GM12892 (cell line): ENCODE measurements at regions not wholly inside any gene's neighbourhood (a gene's known extent, or its start where the extent isn't known, plus 50 kb on each side); places are given as distances from the start of the nearest gene placed in this dataset.

Experiments
- DNase-seq: peaks from one replicate; pipeline ENCODE4 v3.0.0; 2011; ENCODE audit not compliant: insufficient read length
- FAIRE-seq: peaks from 2 replicates; lab custom pipeline; 2011; peaks lifted over from hg19 to GRCh38; lab: Jason Lieb, UNC
- POLR2A ChIP-seq: IDR thresholded peaks from 2 replicates; pipeline ENCODE4 v1.6.1; 2011; ENCODE audit warnings: low read depth, low read length, control low read depth
- POLR2AphosphoS5 ChIP-seq: IDR thresholded peaks from 2 replicates; pipeline ENCODE4 v1.6.1; 2011; ENCODE audit warnings: low read depth, low read length, control low read depth
- TAF1 ChIP-seq: IDR thresholded peaks from 2 replicates; pipeline ENCODE4 v1.6.1; 2011; ENCODE audit warnings: low read depth, mild to moderate bottlenecking, control low read depth, low read length, borderline replicate concordance

DNA sequence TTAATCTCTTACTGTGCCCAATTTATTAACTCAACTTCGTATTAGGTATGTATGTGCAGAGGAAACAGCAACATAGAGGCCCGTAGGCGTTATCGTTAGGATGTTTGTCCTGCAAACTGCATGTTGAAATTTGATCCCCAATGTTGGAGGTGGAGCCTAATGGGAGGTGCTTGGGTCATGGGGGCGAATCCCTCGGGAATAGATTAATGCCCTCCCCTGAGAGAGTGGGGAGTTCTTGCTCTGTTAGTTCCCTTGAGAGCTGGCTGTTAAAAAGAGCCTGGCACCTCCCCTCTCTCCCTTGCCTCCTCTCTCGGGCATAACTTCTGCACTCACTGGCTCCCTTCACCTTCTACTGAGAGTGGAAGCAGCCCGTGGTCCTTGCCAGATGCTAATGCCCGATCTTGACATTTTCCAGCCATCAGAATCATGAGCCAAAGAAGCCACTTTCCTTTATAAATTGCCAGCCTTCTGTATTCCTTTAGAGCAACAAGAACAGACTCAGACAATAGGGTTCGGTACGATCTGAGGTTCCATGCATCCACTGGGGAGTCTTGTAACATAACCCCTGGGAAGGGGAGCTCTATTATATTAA, 149.0 kb upstream of the RAB4A start:
- DNase-seq (no peak), FAIRE-seq (no peak)
- TF ChIP-seq TAF1 (no peak), POLR2A (no peak), POLR2AphosphoS5 (no peak)

DNA sequence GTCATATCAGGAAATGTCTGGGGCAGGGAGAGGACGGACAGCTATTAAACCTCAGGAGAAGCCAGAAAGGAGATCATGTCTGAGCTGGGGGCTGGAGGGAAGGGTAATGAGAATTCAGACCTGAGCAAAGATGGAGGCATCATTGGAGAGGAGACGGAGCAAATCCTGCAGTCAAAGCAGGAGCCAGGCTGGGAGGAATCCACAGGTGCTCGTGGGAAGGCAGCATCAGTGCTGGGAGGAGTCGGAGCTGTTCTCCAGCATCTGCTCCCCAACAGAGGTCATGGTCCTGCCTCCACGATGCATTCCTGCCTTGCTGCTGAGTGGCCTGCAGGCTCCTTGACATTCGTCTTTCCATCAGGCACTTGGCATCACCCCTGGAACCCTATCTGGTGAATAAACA, 148.3 kb upstream of the RAB4A start:
- no peak for FAIRE-seq
- no peak for DNase-seq
- TF ChIP-seq POLR2A (no peak), TAF1 (no peak), POLR2AphosphoS5 (no peak)

DNA sequence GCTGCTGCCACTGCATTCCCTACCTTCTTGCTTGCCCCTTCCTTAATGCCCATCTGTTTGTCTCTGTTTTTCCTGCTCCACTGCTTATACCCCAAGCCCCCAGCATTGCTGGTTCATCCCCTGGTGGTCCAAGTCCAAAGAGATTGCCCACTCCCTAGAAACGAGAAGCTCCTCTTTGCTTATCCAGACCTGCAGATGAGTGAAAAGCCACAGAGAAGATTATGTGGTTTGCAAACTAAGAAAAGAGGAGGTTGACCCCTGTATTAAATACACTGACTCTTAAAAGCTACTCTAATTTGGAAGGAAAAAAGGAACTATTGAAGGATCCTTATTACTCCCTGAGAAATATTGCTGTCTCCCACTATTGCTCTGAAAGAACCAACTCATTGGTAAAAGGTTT, 146.8 kb upstream of the RAB4A start:
- DNase-seq, result no peak
- TF ChIP-seq TAF1 (no peak), POLR2A (no peak)
- FAIRE-seq, result no peak

DNA sequence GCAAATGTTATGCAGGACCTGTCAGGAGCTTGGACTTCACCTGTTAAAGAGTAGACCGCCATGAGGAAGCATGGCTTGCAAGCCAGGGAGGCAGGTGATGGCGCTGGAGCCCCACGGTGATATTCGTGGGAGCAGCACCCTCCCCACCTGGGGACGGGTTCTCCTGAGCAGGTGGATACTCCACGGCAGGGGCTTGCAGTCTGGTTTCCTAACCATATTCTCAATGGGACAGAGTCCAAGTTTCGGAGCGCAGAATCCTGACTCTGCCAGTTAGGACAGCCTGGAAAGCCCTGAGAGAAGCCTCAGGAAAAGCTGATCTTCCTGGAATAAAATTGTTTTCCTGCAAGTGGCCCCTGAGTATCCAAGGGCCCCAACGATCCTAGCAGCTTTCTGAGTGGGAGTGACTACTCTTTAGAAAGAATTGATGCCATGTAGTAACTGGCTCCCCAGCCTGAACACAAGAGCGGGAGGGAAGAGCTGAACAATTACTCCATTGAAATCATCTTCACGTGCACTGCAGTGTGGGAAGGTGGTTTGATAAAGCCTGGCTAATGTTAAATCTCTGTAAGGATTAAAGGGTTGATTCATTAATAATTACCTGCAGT, 146.3 kb upstream of the RAB4A start:
- FAIRE-seq (no peak), DNase-seq (no peak)
- TF ChIP-seq POLR2AphosphoS5 (no peak), TAF1 (no peak), POLR2A (no peak)

DNA sequence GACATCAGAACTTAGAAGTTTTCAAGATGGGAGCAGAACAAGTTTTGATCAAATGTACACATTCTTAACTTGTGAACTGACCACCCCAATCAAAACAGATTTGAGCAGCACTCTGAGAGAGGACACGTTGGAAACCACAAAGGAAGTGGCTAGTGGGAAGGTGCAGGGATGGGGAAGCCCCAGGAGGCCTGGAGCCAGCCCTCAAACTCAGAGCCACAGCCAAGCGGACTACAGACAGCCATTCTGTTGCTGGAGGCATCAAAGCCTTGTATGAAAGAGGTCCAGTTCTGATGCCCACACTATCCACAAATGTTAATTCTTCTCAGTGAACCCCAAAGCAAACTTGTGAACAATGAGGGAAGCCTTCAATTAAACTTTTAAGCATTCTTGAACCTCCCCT, 143.6 kb upstream of the RAB4A start:
- no peak for DNase-seq

DNA sequence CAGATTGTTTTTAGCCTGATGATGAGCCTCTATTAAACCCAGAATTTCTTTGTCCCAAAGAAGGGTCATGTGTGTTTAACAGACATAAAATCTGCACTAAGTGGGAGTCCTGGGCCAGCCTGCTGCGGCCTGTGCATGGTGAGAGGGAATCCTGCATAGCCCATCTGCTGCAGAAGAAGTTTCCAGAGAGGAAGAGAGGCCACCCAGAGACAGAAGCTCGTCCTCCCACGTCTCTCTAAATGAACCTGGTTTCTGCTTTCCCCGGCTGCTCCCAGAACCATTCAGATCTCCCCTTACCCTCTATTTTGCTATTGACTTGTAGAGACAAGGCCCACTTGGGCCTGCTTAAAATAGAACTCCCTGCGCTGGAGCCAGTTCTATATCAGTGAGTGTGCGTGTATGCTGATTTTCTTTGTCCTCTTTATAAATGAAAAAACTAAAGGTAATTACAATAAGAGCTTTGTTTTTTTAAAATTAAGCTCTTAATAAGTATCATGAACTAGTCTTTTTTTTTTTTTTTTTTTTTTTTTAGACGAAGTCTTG, 142.8 kb upstream of the RAB4A start:
- FAIRE-seq (no peak), DNase-seq (no peak)
- TF ChIP-seq POLR2A (no peak), POLR2AphosphoS5 (no peak), TAF1 (no peak)

More for the DNA sequence above, 143.6 kb upstream of the RAB4A start:
- no peak for FAIRE-seq
- TF ChIP-seq POLR2AphosphoS5, result no peak
- no peak for TF ChIP-seq POLR2A
- no peak for TF ChIP-seq TAF1

DNA sequence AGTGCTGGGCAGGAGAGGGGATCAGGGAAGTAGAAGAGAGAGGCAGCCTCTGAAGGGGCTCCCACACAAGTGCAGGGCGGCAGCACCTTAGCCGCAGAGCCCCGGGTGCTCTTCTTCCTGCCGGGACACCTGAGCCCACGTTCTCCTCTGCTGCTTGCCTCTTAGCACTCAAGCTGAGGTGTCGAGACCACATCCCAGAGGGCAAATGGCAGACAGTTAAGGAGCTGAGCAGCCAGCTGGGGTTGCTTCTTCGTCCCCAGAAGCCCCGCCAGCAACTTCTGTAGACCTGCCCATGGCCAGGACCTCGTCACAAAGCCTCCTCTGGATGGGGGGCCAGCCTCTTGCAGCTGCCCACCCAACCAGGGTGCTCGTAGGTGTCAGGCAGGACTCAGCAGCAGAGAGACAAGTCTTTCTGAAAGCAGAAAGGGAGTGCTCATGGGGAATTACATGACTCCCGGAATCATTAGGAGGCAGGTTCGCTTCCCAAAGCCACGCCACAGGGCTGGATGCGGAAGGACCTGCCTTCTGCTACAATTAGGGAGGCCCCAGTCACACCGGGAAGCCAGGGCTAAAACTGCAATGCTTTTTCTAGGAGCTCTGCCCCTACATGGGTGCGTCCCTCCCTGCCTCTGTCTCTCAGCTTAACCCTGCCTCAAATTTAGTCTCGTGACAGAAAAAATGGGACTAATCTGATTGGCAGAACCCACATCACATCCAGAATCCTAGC, 141.4 kb upstream of the RAB4A start:
- FAIRE-seq (no peak), DNase-seq (no peak)
- TF ChIP-seq POLR2A (no peak), TAF1 (no peak), POLR2AphosphoS5 (no peak)

DNA sequence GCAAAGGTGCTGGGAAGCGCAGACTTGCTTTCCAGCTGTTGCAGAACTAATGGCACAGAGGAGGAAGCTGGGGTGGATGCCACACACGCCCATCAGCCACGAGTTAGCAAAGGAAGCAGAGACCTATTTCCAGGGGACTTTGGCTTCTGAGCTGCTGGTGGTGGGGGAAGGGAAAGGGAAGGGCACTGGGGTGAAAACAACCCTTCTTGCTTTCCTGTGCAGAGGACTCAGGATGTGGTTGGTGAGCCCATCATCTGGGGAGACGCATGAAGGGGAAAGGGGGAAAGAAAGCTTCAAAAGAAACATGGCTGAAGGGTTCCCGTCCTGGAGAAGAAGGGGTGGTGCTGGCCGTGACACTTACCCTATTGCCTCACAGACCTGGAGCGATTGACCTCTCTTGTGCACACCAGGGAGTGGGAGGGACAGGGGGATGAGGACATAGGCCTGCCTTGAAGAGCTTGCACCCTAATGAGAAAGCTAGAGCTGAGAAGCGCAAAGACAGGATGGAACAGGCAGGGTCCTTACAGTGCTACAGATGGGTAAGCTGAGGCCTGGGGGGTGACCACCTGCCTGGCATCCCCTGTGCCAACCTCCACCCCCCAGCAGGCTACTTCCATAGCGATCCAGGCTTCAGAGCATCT, 140.8 kb upstream of the RAB4A start:
- FAIRE-seq, result no peak
- DNase-seq, result no peak
- no peak for TF ChIP-seq POLR2AphosphoS5
- no peak for TF ChIP-seq TAF1
- TF ChIP-seq POLR2A, result no peak

DNA sequence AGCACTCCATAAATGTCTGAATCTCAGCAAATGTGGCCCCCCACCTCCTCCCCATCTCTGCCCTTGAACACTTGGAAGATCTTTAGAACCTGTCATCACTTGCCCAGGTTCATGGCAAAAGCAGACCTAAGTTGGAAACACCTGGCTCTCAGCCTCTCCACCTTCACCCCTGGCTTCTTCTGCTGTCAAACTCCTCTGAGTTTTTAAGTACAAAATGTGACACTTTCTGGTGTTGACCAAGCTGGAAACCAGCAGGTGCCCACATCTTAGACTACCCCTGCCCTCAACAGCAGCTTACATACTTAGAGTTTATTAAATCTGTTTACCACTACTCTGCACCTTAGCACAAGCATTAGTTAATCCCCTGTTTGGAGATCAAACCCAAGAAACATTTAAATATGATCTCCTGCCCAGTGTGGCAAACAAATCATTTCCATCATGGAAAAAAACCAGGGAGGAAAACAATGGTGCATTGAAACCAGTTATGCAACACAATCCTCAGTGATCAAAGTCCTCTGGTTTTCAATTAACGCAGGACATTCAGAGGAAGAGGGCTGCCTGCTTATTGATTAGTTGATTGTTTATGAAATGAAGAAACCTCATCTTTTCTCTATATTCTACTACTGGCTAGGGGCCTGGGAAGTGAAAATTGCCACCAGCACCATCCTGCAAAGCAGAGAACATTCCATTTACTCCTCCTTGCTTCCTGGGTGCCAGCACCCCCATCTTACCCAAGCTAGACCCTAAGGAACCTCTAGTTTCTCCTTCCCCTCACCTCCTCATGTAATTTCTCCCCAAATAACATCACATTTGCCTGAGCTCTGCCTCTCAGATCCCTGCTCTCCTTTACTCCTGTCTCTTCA, 139.4 kb upstream of the RAB4A start:
- FAIRE-seq (no peak), DNase-seq (no peak)

DNA sequence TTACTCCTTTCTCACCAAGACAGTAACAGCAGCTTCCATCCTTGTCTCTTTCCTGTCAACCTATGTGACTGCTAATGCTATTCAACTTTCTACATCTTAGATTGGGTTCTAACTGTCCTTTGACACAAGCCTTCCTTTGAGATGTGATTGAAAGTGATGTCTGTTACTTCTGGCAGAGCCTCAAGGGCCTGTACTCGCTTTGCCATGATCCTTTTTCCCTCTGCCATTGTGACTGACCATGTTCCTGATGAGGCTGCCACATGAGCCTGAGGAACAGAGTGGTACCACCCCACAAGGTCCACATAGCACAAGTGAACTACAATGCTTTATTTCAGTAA, 138.8 kb upstream of the RAB4A start:
- FAIRE-seq, result no peak
- TF ChIP-seq POLR2AphosphoS5 (no peak), POLR2A (no peak), TAF1 (no peak)

More for the DNA sequence above, 139.4 kb upstream of the RAB4A start:
- TF ChIP-seq TAF1 (no peak), POLR2A (no peak), POLR2AphosphoS5 (no peak)

DNA sequence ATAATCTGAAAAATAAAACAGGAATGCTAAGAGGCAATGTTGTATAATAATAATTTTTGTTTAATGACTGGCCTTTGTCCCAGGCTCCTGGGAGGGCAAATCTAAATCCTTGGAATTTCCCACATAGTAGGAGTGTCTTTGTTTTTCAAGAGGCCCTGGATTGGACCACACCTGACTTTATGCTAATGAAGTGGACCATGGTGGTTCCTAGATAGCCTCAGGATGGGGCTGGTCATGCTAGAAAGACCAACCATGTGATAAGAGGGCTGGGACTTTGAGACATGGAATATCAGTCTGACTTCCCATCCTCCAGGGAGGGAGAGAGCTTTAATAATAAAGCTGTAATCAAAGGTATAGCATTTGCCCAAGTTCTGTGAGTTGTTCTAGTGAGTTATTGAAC, 138.2 kb upstream of the RAB4A start:
- TF ChIP-seq POLR2A (no peak), TAF1 (no peak), POLR2AphosphoS5 (no peak)
- FAIRE-seq (no peak), DNase-seq (no peak)

More for the DNA sequence above, 138.8 kb upstream of the RAB4A start:
- DNase-seq, result no peak

DNA sequence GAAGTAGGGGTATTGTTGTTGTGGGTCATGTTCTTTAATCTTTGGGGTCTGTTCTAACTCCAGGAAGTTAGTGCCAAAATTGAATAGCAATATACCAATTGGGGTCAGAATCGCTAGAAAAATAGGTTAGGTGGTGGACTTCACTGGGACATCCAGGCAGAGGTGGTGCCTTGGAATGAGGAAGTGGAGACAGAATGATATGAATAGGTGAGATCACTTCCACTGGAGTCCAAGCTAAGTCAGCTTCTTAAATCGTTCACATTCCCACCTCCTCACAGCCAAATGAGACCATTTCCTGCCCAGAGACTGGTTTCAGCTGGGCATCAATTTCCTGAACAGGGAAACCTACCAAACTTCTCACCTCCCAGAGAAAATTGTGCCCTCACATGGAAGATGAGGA, 137.8 kb upstream of the RAB4A start:
- DNase-seq (no peak), FAIRE-seq (no peak)
- TF ChIP-seq TAF1 (no peak), POLR2A (no peak), POLR2AphosphoS5 (no peak)
